Liver (tissue), 3 donors: ENCODE measurements at regions not wholly inside any gene's neighbourhood (a gene's known extent, or its start where the extent isn't known, plus 50 kb on each side); places are given as distances from the start of the nearest gene placed in this dataset.

Source experiments
- EGR1 ChIP-seq, 2 donors: IDR thresholded peaks; 2 replicates each; pipeline ENCODE4 v1.6.1; 2016 to 2018; ENCODE audit warnings: antibody characterized with exemption in 2 of 2, low read depth in 2 of 2
- FOXA1 ChIP-seq: IDR thresholded peaks from 2 replicates; pipeline ENCODE4 v1.6.1; 2016; ENCODE audit warnings: antibody characterized with exemption
- JUND ChIP-seq, 2 donors: IDR thresholded peaks; 2 replicates each; pipeline ENCODE4 v1.6.1; 2016; ENCODE audit warnings: antibody characterized with exemption in 2 of 2
- TF ChIP-seq, protein P1 (sequence below): IDR thresholded peaks from 2 replicates; pipeline ENCODE4 v1.6.1; 2016; ENCODE audit warnings: antibody characterized with exemption, mild to moderate bottlenecking
- TF ChIP-seq, protein P2 (sequence below): fragments of 150-350 bp; IDR thresholded peaks from 2 replicates; pipeline ENCODE4 v1.5.1; 2017; ENCODE audit warnings: improper control_type of control experiment, low read depth, low read length; ENCODE audit not compliant: missing input control
- donor health status: healthy.
- donor health status: healthy.

DNA sequence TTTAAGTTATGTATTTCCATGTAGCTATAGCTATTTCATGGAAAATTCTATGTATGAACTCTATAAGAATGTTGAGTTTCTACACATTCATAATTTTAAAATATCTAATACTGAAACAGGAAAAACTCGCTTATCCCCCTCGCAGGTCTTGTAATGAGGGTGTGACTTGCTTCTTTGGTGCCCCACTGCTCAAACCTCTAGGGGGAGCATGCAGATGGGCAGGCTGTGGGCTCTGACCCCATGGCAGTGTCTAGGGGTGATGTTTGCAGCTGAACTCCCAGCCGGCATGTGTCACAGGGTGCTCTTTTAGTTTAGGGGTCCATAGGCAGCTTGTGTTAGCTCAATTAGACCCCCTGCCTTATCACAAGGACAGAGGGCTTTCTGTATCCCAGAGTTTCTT, 1825.7 kb upstream of the ADGRL3 start:
- TF ChIP-seq, protein P1, sequence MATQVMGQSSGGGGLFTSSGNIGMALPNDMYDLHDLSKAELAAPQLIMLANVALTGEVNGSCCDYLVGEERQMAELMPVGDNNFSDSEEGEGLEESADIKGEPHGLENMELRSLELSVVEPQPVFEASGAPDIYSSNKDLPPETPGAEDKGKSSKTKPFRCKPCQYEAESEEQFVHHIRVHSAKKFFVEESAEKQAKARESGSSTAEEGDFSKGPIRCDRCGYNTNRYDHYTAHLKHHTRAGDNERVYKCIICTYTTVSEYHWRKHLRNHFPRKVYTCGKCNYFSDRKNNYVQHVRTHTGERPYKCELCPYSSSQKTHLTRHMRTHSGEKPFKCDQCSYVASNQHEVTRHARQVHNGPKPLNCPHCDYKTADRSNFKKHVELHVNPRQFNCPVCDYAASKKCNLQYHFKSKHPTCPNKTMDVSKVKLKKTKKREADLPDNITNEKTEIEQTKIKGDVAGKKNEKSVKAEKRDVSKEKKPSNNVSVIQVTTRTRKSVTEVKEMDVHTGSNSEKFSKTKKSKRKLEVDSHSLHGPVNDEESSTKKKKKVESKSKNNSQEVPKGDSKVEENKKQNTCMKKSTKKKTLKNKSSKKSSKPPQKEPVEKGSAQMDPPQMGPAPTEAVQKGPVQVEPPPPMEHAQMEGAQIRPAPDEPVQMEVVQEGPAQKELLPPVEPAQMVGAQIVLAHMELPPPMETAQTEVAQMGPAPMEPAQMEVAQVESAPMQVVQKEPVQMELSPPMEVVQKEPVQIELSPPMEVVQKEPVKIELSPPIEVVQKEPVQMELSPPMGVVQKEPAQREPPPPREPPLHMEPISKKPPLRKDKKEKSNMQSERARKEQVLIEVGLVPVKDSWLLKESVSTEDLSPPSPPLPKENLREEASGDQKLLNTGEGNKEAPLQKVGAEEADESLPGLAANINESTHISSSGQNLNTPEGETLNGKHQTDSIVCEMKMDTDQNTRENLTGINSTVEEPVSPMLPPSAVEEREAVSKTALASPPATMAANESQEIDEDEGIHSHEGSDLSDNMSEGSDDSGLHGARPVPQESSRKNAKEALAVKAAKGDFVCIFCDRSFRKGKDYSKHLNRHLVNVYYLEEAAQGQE, result no peak
- TF ChIP-seq, protein P2, sequence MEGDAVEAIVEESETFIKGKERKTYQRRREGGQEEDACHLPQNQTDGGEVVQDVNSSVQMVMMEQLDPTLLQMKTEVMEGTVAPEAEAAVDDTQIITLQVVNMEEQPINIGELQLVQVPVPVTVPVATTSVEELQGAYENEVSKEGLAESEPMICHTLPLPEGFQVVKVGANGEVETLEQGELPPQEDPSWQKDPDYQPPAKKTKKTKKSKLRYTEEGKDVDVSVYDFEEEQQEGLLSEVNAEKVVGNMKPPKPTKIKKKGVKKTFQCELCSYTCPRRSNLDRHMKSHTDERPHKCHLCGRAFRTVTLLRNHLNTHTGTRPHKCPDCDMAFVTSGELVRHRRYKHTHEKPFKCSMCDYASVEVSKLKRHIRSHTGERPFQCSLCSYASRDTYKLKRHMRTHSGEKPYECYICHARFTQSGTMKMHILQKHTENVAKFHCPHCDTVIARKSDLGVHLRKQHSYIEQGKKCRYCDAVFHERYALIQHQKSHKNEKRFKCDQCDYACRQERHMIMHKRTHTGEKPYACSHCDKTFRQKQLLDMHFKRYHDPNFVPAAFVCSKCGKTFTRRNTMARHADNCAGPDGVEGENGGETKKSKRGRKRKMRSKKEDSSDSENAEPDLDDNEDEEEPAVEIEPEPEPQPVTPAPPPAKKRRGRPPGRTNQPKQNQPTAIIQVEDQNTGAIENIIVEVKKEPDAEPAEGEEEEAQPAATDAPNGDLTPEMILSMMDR, result no peak
- TF ChIP-seq JUND (IDR thresholded peaks at IDR 0.05) (no peak), FOXA1 (no peak), EGR1 (IDR thresholded peaks at IDR 0.05; ENCODE audit: low read depth in 2 of 2) (no peak)
